Loucy (cell line): ENCODE measurements at regions not wholly inside any gene's neighbourhood (a gene's known extent, or its start where the extent isn't known, plus 50 kb on each side); places are given as distances from the start of the nearest gene placed in this dataset.

Experiments used
- H2AFZ ChIP-seq: fragments of 200-600 bp; sonication (generic); 2 replicates; pipeline ENCODE4 v1.6.0; 2016; ENCODE audit warnings: antibody characterized with exemption, mild to moderate bottlenecking, low read length, moderate library complexity
- H3F3A ChIP-seq: fragments of 200-600 bp; 2 replicates; pipeline ENCODE4 v1.6.0; 2016; ENCODE audit warnings: antibody characterized with exemption, low read depth, mild to moderate bottlenecking
- H3K27me3 ChIP-seq: fragments of 200-600 bp; sonication (generic); 2 replicates; pipeline ENCODE4 v1.6.1; 2014; ENCODE audit warnings: low read length, mild to moderate bottlenecking; ENCODE audit not compliant: insufficient read depth, poor library complexity, severe bottlenecking
- H3K36me3 ChIP-seq: fragments of 200-600 bp; sonication (generic); 2 replicates; pipeline ENCODE4 v1.6.1; 2016; ENCODE audit warnings: low read length; ENCODE audit not compliant: insufficient read depth
- H3K4me1 ChIP-seq: fragments of 200-600 bp; sonication (generic); 2 replicates; pipeline ENCODE4 v1.5.1; 2014; ENCODE audit warnings: low read length, mild to moderate bottlenecking; ENCODE audit not compliant: insufficient read depth, poor library complexity, severe bottlenecking
- H3K4me2 ChIP-seq: fragments of 200-600 bp; sonication (generic); 2 replicates; pipeline ENCODE4 v1.6.0; 2014; ENCODE audit warnings: antibody characterized with exemption, low read length, low read depth, mild to moderate bottlenecking; ENCODE audit not compliant: poor library complexity, severe bottlenecking
- H3K4me3 ChIP-seq: fragments of 200-600 bp; sonication (generic); 2 replicates; pipeline ENCODE4 v1.5.1; 2014; ENCODE audit warnings: low read length, mild to moderate bottlenecking, mixed read lengths; ENCODE audit not compliant: poor library complexity, severe bottlenecking
- H3K79me2 ChIP-seq: fragments of 200-600 bp; sonication (generic); 2 replicates; pipeline ENCODE4 v1.6.1; 2014; ENCODE audit warnings: low read length; ENCODE audit not compliant: insufficient read depth
- H3K9ac ChIP-seq: fragments of 200-600 bp; sonication (generic); 2 replicates; pipeline ENCODE4 v1.6.0; 2014; ENCODE audit warnings: mild to moderate bottlenecking, low read depth, low read length, moderate library complexity; ENCODE audit not compliant: poor library complexity, severe bottlenecking
- H3K9me2 ChIP-seq: fragments of 200-600 bp; sonication (generic); replicated peaks from 2 replicates; pipeline ENCODE4 v1.6.1; 2016; ENCODE audit warnings: low read depth, low read length, mixed read lengths
- H3K9me3 ChIP-seq: fragments of 200-600 bp; sonication (generic); 2 replicates; pipeline ENCODE4 v1.6.1; 2014; ENCODE audit warnings: mild to moderate bottlenecking, antibody characterized with exemption, low read length, low read depth; ENCODE audit not compliant: insufficient read depth
- H4K20me1 ChIP-seq: fragments of 200-600 bp; sonication (generic); 2 replicates; pipeline ENCODE4 v1.6.0; 2014; ENCODE audit warnings: antibody characterized with exemption, low read length, mild to moderate bottlenecking; ENCODE audit not compliant: insufficient read depth, poor library complexity, severe bottlenecking
- CTCF ChIP-seq: fragments of 200-600 bp; sonication (generic); conservative IDR thresholded peaks from 2 replicates; pipeline ENCODE4 v1.5.1; 2014; ENCODE audit warnings: mild to moderate bottlenecking, antibody characterized with exemption, low read length
- EZH2phosphoT487 ChIP-seq: fragments of 200-600 bp; IDR thresholded peaks from 2 replicates; pipeline ENCODE4 v1.6.1; 2018; ENCODE audit warnings: antibody characterized with exemption, mild to moderate bottlenecking, moderate library complexity, borderline replicate concordance

GRCh38 chr15:29401644-29402043 is 132.0 kb upstream of the NSMCE3 start:
- no peaks in the 10 kb centered on the region for H3K9me3 ChIP-seq
- H3K4me3 ChIP-seq: no peak overlapping the region
- no peaks in the 10 kb centered on the region for H3K27me3 ChIP-seq
- no peaks in the 10 kb centered on the region for H4K20me1 ChIP-seq
- no peak for TF ChIP-seq CTCF
- TF ChIP-seq EZH2phosphoT487: no peak
- no peaks in the 10 kb centered on the region for H3K4me1 ChIP-seq
- no peak overlapping the region for H3K4me2 ChIP-seq
- no peaks in the 10 kb centered on the region for H3K36me3 ChIP-seq
- H3K9me2 ChIP-seq: no peaks in the 10 kb centered on the region
- no peaks in the 10 kb centered on the region for H3K79me2 ChIP-seq
- no peak overlapping the region for H2AFZ ChIP-seq
- H3K9ac ChIP-seq: no peak overlapping the region
- no peaks in the 10 kb centered on the region for H3F3A ChIP-seq

- H3K9me2 ChIP-seq: no peaks in the 10 kb centered on the region
- H3K4me2 ChIP-seq: no peak overlapping the region
- TF ChIP-seq CTCF: no peak
- TF ChIP-seq EZH2phosphoT487: no peak
- no peak overlapping the region for H3K9ac ChIP-seq
- no peaks in the 10 kb centered on the region for H4K20me1 ChIP-seq
- no peak overlapping the region for H2AFZ ChIP-seq
- H3K36me3 ChIP-seq: no peaks in the 10 kb centered on the region
- no peaks in the 10 kb centered on the region for H3K4me1 ChIP-seq
- no peaks in the 10 kb centered on the region for H3K9me3 ChIP-seq
- H3F3A ChIP-seq: no peaks in the 10 kb centered on the region
- no peak overlapping the region for H3K4me3 ChIP-seq
- no peaks in the 10 kb centered on the region for H3K79me2 ChIP-seq
- H3K27me3 ChIP-seq: no peaks in the 10 kb centered on the region
Measured at GRCh38 chr15:29400701-29401100, 131.1 kb upstream of the NSMCE3 start.

GRCh38 chr15:29398907-29399306 is 129.3 kb upstream of the NSMCE3 start:
- Histone ChIP-seq H3K4me1 (no peaks in the 10 kb centered on the region), H3K9me2 (no peaks in the 10 kb centered on the region), H3K9ac (no peak overlapping the region), H3K9me3 (no peaks in the 10 kb centered on the region), H3K4me3 (no peak overlapping the region), H2AFZ (no peak overlapping the region), H3K4me2 (no peak overlapping the region), H4K20me1 (no peaks in the 10 kb centered on the region), H3K36me3 (no peaks in the 10 kb centered on the region), H3K79me2 (no peaks in the 10 kb centered on the region), H3K27me3 (no peaks in the 10 kb centered on the region), H3F3A (no peaks in the 10 kb centered on the region)
- TF ChIP-seq CTCF: no peak
- no peak for TF ChIP-seq EZH2phosphoT487
